Endothelial cell of umbilical vein (primary cell): ENCODE measurements at regions not wholly inside any gene's neighbourhood (a gene's known extent, or its start where the extent isn't known, plus 50 kb on each side); places are given as distances from the start of the nearest gene placed in this dataset.

Experiments
- BruUV-seq: library from RNA; stranded (reverse); fragments of 400-500 nt; replicated peaks from 2 replicates; lab custom pipeline; 2021; lab: Mats Ljungman, UMichigan
- CTCF ChIA-PET: fragments of 300-600, 350-600 bp; sonication (Branson Sonifier 250); formaldehyde crosslinking; loops from one replicate; lab custom pipeline; 2021; ENCODE audit warnings: antibody characterized with exemption, inconsistent platforms; lab: Charles Lee
- POLR2A ChIA-PET: fragments of 300-600, 350-600 bp; sonication (Branson Sonifier 250); formaldehyde crosslinking; loops from one replicate; lab custom pipeline; 2021; ENCODE audit warnings: antibody characterized with exemption, inconsistent platforms; lab: Charles Lee
- DNase-seq: peaks from one replicate; pipeline ENCODE4 v3.0.0-alpha.2; 2011; ENCODE audit warnings: low read depth, low spot score
- FAIRE-seq: peaks from 2 replicates; lab custom pipeline; 2011; peaks lifted over from hg19 to GRCh38; lab: Jason Lieb, UNC
- H2AFZ ChIP-seq: 2 replicates; pipeline ENCODE4 v1.6.0; 2012; ENCODE audit warnings: low read depth, low read length, control low read depth, inconsistent platforms
- H3K27ac ChIP-seq: 2 replicates; pipeline ENCODE4 v1.5.1; 2011; ENCODE audit warnings: low read depth, mild to moderate bottlenecking, control low read depth, low read length, moderate library complexity; ENCODE audit not compliant: insufficient read depth
- H3K27me3 ChIP-seq, 2 experiments: 2 replicates each; pipeline versions ENCODE4 v1.6.0 to v1.6.1; 2011; ENCODE audit warnings: low read length in 2 of 2, mixed read lengths in 1 of 2; ENCODE audit not compliant: control insufficient read depth in 2 of 2, insufficient read depth in 2 of 2
- H3K36me3 ChIP-seq, 2 experiments: 2 replicates in 1 of 2; 3 replicates in 1 of 2; pipeline ENCODE4 v1.5.1; 2011; ENCODE audit warnings: low read length in 2 of 2, mild to moderate bottlenecking in 1 of 2, moderate library complexity in 1 of 2; ENCODE audit not compliant: control insufficient read depth in 2 of 2, insufficient read depth in 2 of 2; ENCODE audit errors: extremely low read depth in 1 of 2
- H3K4me1 ChIP-seq: 3 replicates; pipeline ENCODE4 v1.5.1; 2011; ENCODE audit warnings: mild to moderate bottlenecking, low read length; ENCODE audit not compliant: control insufficient read depth, insufficient read depth; ENCODE audit errors: extremely low read depth
- H3K4me2 ChIP-seq: 2 replicates; pipeline ENCODE4 v1.6.1; 2011; ENCODE audit warnings: low read length, control low read depth, mixed read lengths; ENCODE audit not compliant: insufficient read depth
- H3K4me3 ChIP-seq, 3 experiments: fragments of 200-600 bp in 1 of 3; sonication (generic), shearing (Covaris generic) in 1 of 3; replicated peaks in 1 of 3; 2 replicates each; pipeline ENCODE4 v1.5.1; 2011 to 2016; ENCODE audit warnings: control low read depth in 3 of 3, low read length in 3 of 3, mild to moderate bottlenecking in 2 of 3, inconsistent platforms in 1 of 3, low read depth in 1 of 3, moderate library complexity in 1 of 3; ENCODE audit not compliant: insufficient read depth in 1 of 3
- H3K79me2 ChIP-seq: 2 replicates; pipeline ENCODE4 v1.6.0; 2012; ENCODE audit warnings: low read length, inconsistent platforms; ENCODE audit not compliant: control insufficient read depth, insufficient read depth
- H3K9ac ChIP-seq: replicated peaks from 2 replicates; pipeline ENCODE3; 2011; ENCODE audit warnings: low read length, control low read depth; ENCODE audit not compliant: insufficient read depth; ENCODE audit errors: extremely low read depth
- H3K9me1 ChIP-seq: replicated peaks from 3 replicates; pipeline ENCODE4 v1.6.0; 2011; ENCODE audit warnings: mild to moderate bottlenecking, low read length; ENCODE audit not compliant: control insufficient read depth, insufficient read depth; ENCODE audit errors: extremely low read depth
- H3K9me3 ChIP-seq: replicated peaks from 2 replicates; pipeline ENCODE4 v1.5.1; 2012; ENCODE audit warnings: low read length, inconsistent platforms; ENCODE audit not compliant: control insufficient read depth, insufficient read depth
- H4K20me1 ChIP-seq: replicated peaks from 2 replicates; pipeline ENCODE3; 2011; ENCODE audit warnings: mild to moderate bottlenecking, low read length; ENCODE audit not compliant: control insufficient read depth, insufficient read depth; ENCODE audit errors: extremely low read depth
- EZH2 ChIP-seq: IDR thresholded peaks from 2 replicates; pipeline ENCODE4 v1.6.1; 2012; ENCODE audit warnings: borderline replicate concordance, low read depth, mild to moderate bottlenecking, moderate library complexity, low read length, inconsistent platforms; ENCODE audit not compliant: severe bottlenecking
- FOS ChIP-seq: IDR thresholded peaks from 2 replicates; pipeline ENCODE4 v1.6.1; 2011; ENCODE audit warnings: mild to moderate bottlenecking, low read length, moderate library complexity, borderline replicate concordance; ENCODE audit not compliant: insufficient read depth
- GATA2 ChIP-seq: IDR thresholded peaks from 2 replicates; pipeline ENCODE4 v1.7.0; 2011; ENCODE audit warnings: low read depth, mild to moderate bottlenecking, moderate library complexity, mixed read lengths, low read length; ENCODE audit not compliant: insufficient read length, insufficient read depth
- JUN ChIP-seq: IDR thresholded peaks from 2 replicates; pipeline ENCODE4 v1.6.1; 2011; ENCODE audit warnings: borderline replicate concordance, low read depth; ENCODE audit not compliant: insufficient read length, insufficient read depth
- MAX ChIP-seq: IDR thresholded peaks from 2 replicates; pipeline ENCODE4 v1.6.1; 2011; ENCODE audit not compliant: insufficient read depth, insufficient read length
- MYC ChIP-seq: IDR thresholded peaks from one replicate; pipeline ENCODE4 v1.6.1; 2011; ENCODE audit warnings: mild to moderate bottlenecking, low read depth, low read length
- POLR2A ChIP-seq: IDR thresholded peaks from 2 replicates; pipeline ENCODE4 v1.6.1; 2012; ENCODE audit warnings: low read depth, mild to moderate bottlenecking, control low read depth, low read length
- POLR2AphosphoS5 ChIP-seq: IDR thresholded peaks from 2 replicates; pipeline ENCODE4 v1.6.1; 2012; ENCODE audit warnings: low read depth, mild to moderate bottlenecking, control low read depth, low read length, moderate library complexity; ENCODE audit not compliant: insufficient read depth
- dilution Hi-C: fragments of 300-500 bp; cut with MboI; formaldehyde crosslinking; loops from one replicate; pipeline ENCODE4 v1.15.0; 2019; ENCODE audit warnings: low sequenced_read_pairs; ENCODE audit not compliant: extremely low pct_ligation_motif_present
- intact Hi-C: fragments of 100-400 bp; cut with micrococcal nuclease; formaldehyde crosslinking; loops from one replicate; pipeline ENCODE4 v1.10.0; 2022
- TF ChIP-seq, protein P1 (sequence below), 2 donors: IDR thresholded peaks; 1 replicate in 1 of 2; 2 replicates in 1 of 2; pipeline ENCODE4 v1.5.1; 2011; ENCODE audit warnings: low read length in 2 of 2, mild to moderate bottlenecking in 2 of 2, moderate library complexity in 2 of 2, control low read depth in 1 of 2, inconsistent platforms in 1 of 2, low read depth in 1 of 2; ENCODE audit not compliant: insufficient read depth in 1 of 2; ENCODE audit errors: extremely low read depth in 1 of 2

- no peaks in the 10 kb centered on the region for H3K9me1 ChIP-seq
- TF ChIP-seq POLR2AphosphoS5, result no peak
- no peak for TF ChIP-seq JUN
- no peak for TF ChIP-seq POLR2A
- TF ChIP-seq, protein P1, sequence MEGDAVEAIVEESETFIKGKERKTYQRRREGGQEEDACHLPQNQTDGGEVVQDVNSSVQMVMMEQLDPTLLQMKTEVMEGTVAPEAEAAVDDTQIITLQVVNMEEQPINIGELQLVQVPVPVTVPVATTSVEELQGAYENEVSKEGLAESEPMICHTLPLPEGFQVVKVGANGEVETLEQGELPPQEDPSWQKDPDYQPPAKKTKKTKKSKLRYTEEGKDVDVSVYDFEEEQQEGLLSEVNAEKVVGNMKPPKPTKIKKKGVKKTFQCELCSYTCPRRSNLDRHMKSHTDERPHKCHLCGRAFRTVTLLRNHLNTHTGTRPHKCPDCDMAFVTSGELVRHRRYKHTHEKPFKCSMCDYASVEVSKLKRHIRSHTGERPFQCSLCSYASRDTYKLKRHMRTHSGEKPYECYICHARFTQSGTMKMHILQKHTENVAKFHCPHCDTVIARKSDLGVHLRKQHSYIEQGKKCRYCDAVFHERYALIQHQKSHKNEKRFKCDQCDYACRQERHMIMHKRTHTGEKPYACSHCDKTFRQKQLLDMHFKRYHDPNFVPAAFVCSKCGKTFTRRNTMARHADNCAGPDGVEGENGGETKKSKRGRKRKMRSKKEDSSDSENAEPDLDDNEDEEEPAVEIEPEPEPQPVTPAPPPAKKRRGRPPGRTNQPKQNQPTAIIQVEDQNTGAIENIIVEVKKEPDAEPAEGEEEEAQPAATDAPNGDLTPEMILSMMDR (IDR thresholded peaks at IDR 0.05; ENCODE audit: extremely low read depth in 1 of 2, insufficient read depth in 1 of 2, low read depth in 1 of 2, low read length in 2 of 2), result no peak
- no peak for TF ChIP-seq FOS
- TF ChIP-seq GATA2, result no peak
- no peak for TF ChIP-seq MAX
- no peak for TF ChIP-seq MYC
- no peak for TF ChIP-seq EZH2
- H3K27ac ChIP-seq, result no peak overlapping the region
- H3K9me3 ChIP-seq, result no peaks in the 10 kb centered on the region
- H4K20me1 ChIP-seq, result no peaks in the 10 kb centered on the region
- H2AFZ ChIP-seq, result no peak overlapping the region
- BruUV-seq, result no TSS peak
- DNase-seq (no peak), FAIRE-seq (no peak)
- H3K4me1 ChIP-seq, result no peaks in the 10 kb centered on the region
- H3K4me2 ChIP-seq, result no peak overlapping the region
- H3K27me3 ChIP-seq, result no peaks in the 10 kb centered on the region
- dilution Hi-C loops, result no loop called here
- H3K36me3 ChIP-seq, result no peaks in the 10 kb centered on the region
- H3K4me3 ChIP-seq, result no peak overlapping the region
- ChIA-PET POLR2A (no interaction called here), CTCF (interaction anchor here (0.8 kb wide), 1 partner anchor 10 kb away, joined by 3 read pairs; no protein-coding TSS in a partner anchor)
- no peaks in the 10 kb centered on the region for H3K79me2 ChIP-seq
- intact Hi-C loops, result no loop called here
- no peak overlapping the region for H3K9ac ChIP-seq
Observed at GRCh38 chr12:17875230-17875629, 214.8 kb downstream of the RERGL start.
